B cell (primary cell): ENCODE measurements at regions not wholly inside any gene's neighbourhood (a gene's known extent, or its start where the extent isn't known, plus 50 kb on each side); places are given as distances from the start of the nearest gene placed in this dataset.

Source experiments
- ATAC-seq: fragments of 200-7000 bp; cut with Tn5 transposase; one replicate; pipeline ENCODE4 v1.10.0; 2021; ENCODE audit warnings: low read depth, mild to moderate bottlenecking, moderate number of reproducible peaks, moderate library complexity
- CTCF ChIA-PET: fragments of 350-600 bp; sonication (Branson Sonifier 250); formaldehyde crosslinking; loops from one replicate; lab custom pipeline; 2021; ENCODE audit warnings: antibody characterized with exemption, inconsistent platforms; lab: Charles Lee
- POLR2A ChIA-PET: fragments of 350-600 bp; sonication (Branson Sonifier 250); formaldehyde crosslinking; loops from one replicate; lab custom pipeline; 2021; ENCODE audit warnings: antibody characterized with exemption; lab: Charles Lee
- DNase-seq: peaks from one replicate; pipeline ENCODE4 v3.0.0; 2013
- H2AFZ ChIP-seq: 2 replicates; pipeline ENCODE4 v1.6.1; 2012; ENCODE audit warnings: mild to moderate bottlenecking, low read depth, low read length; ENCODE audit not compliant: insufficient read depth, poor library complexity, severe bottlenecking
- H3K27ac ChIP-seq, 2 donors: 1 replicate in 1 of 2; 2 replicates in 1 of 2; pipeline ENCODE4 v1.5.1; 2012 to 2013; ENCODE audit warnings: low read length in 2 of 2, mild to moderate bottlenecking in 2 of 2, moderate library complexity in 1 of 2
- H3K27me3 ChIP-seq, 4 experiments: fragments of 200-600 bp in 1 of 4; sonication (generic) in 1 of 4; replicated peaks in 1 of 4; 1 replicate in 2 of 4; 2 replicates in 2 of 4; pipeline versions ENCODE4 v1.6.1 to v1.7.0; 2013 to 2016; ENCODE audit warnings: low read length in 3 of 4, mild to moderate bottlenecking in 2 of 4, mixed read lengths in 1 of 4, moderate library complexity in 1 of 4; ENCODE audit not compliant: insufficient read depth in 4 of 4, control insufficient read depth in 3 of 4; ENCODE audit errors: control extremely low read depth in 1 of 4
- H3K36me3 ChIP-seq, 2 experiments: replicated peaks in 1 of 2; 1 replicate in 1 of 2; 2 replicates in 1 of 2; pipeline versions ENCODE4 v1.6.1 to v1.7.1; 2013; ENCODE audit warnings: low read length in 1 of 2; ENCODE audit not compliant: insufficient read depth in 2 of 2, control insufficient read depth in 1 of 2; ENCODE audit errors: control extremely low read depth in 1 of 2, extremely low read depth in 1 of 2
- H3K4me1 ChIP-seq, 2 donors: fragments of 200-600 bp in 1 of 2; sonication (generic) in 1 of 2; 1 replicate in 1 of 2; 2 replicates in 1 of 2; pipeline versions ENCODE4 v1.5.1 to v1.6.1; 2013 to 2017; ENCODE audit warnings: low read length in 2 of 2; ENCODE audit not compliant: control insufficient read depth in 2 of 2, insufficient read depth in 2 of 2
- H3K4me2 ChIP-seq: replicated peaks from 2 replicates; pipeline ENCODE3; 2012; ENCODE audit warnings: mild to moderate bottlenecking, low read depth, low read length; ENCODE audit not compliant: poor library complexity, severe bottlenecking
- H3K4me3 ChIP-seq, 5 experiments: fragments of 200-600 bp in 1 of 5; sonication (generic) in 1 of 5; 1 replicate in 3 of 5; 2 replicates in 2 of 5; pipeline versions ENCODE4 v1.5.1 to v1.7.0; 2011 to 2016; ENCODE audit warnings: low read length in 4 of 5, mild to moderate bottlenecking in 4 of 5, low read depth in 2 of 5, control low read depth in 1 of 5, moderate library complexity in 1 of 5; ENCODE audit not compliant: insufficient read depth in 1 of 5; ENCODE audit errors: control extremely low read depth in 1 of 5, extremely low read depth in 1 of 5
- H3K79me2 ChIP-seq: fragments of 200-600 bp; sonication (generic); one replicate; pipeline ENCODE4 v1.6.0; 2016; ENCODE audit warnings: low read length; ENCODE audit not compliant: control insufficient read depth, insufficient read depth
- H3K9ac ChIP-seq: fragments of 200-600 bp; sonication (generic); 2 replicates; pipeline ENCODE4 v1.6.1; 2017; ENCODE audit warnings: mild to moderate bottlenecking, low read length, moderate library complexity
- H3K9me3 ChIP-seq, 3 donors: one replicate each; pipeline versions ENCODE4 v1.6.1 to v1.7.1; 2013; ENCODE audit warnings: low read length in 2 of 3; ENCODE audit not compliant: control insufficient read depth in 2 of 3, insufficient read depth in 1 of 3; ENCODE audit errors: control extremely low read depth in 1 of 3
- H4K20me1 ChIP-seq: 2 replicates; pipeline ENCODE4 v1.6.0; 2012; ENCODE audit warnings: mild to moderate bottlenecking, low read length; ENCODE audit not compliant: insufficient read depth, control insufficient read depth, poor library complexity, severe bottlenecking
- H3K27ac Mint-ChIP-seq: one replicate; pipeline ENCODE4 v1.8.0; 2021; ENCODE audit warnings: mixed read lengths
- H3K27me3 Mint-ChIP-seq: one replicate; pipeline ENCODE4 v1.8.0; 2021; ENCODE audit warnings: mixed read lengths
- H3K4me1 Mint-ChIP-seq: one replicate; pipeline ENCODE4 v1.8.0; 2021; ENCODE audit warnings: mixed read lengths
- H3K4me3 Mint-ChIP-seq: one replicate; pipeline ENCODE4 v1.8.0; 2021; ENCODE audit warnings: mixed read lengths
- H3K9me3 Mint-ChIP-seq: one replicate; pipeline ENCODE4 v1.8.0; 2022; ENCODE audit warnings: mixed read lengths; ENCODE audit not compliant: insufficient read depth
- EZH2 ChIP-seq: IDR thresholded peaks from 2 replicates; pipeline ENCODE4 v1.6.1; 2012; ENCODE audit warnings: borderline replicate concordance, low read depth, mild to moderate bottlenecking, moderate library complexity, low read length; ENCODE audit not compliant: insufficient read depth, poor library complexity, severe bottlenecking
- WGBS: methylation state at CpG from one replicate; pipeline ENCODE4 v1.1.5; 2013; ENCODE audit warnings: missing lambda C conversion rate; ENCODE audit not compliant: insufficient coverage; 5-methylcytosine and 5-hydroxymethylcytosine counted together
- intact Hi-C: fragments of 100-400 bp; cut with micrococcal nuclease; formaldehyde crosslinking; loops from one replicate; pipeline ENCODE4 v1.10.0; 2022
- TF ChIP-seq, protein P1 (sequence below): fragments of 200-600 bp; IDR thresholded peaks from one replicate; pipeline ENCODE4 v1.8.0; 2022; ENCODE audit warnings: antibody characterized with exemption, mild to moderate bottlenecking

DNA sequence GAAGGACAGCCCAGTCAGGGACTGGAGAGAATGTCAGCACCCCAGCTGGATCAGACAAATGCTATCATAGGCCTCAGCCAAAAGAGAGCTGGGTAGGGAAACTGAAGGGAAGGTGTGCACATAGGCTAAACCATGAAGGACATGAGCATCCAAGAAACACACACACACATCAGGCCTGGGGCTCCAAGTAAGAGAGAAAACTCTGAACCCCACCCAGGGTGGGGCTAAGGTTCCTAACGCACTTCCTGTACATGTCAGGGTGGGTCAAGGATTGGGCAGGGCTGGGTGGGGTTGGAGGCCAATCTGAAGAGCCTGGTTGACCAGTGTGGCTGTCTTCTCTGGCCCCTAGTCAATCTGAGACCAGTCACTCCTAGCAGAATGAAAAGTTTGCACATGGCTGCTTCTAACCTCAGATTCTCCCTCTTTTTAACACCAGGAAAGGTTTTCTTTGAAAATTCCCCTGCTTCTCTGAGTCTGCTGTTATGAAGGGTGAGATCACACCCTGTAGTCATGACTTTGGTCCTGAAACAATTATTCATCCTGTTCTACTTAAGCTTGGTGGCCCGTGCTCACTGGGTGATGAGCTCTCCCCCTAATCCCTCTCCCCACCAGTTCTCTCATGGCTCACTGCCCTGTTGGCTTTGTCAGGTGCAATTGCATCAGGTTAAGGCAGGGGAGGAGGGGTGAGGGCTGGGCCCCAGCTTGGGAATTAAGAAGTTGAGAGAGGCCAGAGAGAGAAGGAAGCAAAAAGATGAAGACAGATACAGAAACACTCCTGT, 88.4 kb downstream of the MAFB start:
- no peak overlapping the region for H3K4me2 ChIP-seq
- no peak overlapping the region for H3K4me3 ChIP-seq
- no peak for TF ChIP-seq EZH2
- TF ChIP-seq, protein P1, sequence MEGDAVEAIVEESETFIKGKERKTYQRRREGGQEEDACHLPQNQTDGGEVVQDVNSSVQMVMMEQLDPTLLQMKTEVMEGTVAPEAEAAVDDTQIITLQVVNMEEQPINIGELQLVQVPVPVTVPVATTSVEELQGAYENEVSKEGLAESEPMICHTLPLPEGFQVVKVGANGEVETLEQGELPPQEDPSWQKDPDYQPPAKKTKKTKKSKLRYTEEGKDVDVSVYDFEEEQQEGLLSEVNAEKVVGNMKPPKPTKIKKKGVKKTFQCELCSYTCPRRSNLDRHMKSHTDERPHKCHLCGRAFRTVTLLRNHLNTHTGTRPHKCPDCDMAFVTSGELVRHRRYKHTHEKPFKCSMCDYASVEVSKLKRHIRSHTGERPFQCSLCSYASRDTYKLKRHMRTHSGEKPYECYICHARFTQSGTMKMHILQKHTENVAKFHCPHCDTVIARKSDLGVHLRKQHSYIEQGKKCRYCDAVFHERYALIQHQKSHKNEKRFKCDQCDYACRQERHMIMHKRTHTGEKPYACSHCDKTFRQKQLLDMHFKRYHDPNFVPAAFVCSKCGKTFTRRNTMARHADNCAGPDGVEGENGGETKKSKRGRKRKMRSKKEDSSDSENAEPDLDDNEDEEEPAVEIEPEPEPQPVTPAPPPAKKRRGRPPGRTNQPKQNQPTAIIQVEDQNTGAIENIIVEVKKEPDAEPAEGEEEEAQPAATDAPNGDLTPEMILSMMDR: no peak
- Mint-ChIP-seq H3K27me3 (peaks cover 17% of the 10 kb centered on the region), H3K4me1 (no peaks in the 10 kb centered on the region), H3K27ac (no peak overlapping the region), H3K9me3 (peaks cover 6% of the 10 kb centered on the region), H3K4me3 (no peak overlapping the region)
- H3K79me2 ChIP-seq: no peaks in the 10 kb centered on the region
- H3K9me3 ChIP-seq: peaks cover 0 to 6% (median 2%) of the 10 kb centered on the region in 3 donors
- ChIA-PET POLR2A (no interaction called here), CTCF (no interaction called here)
- H3K9ac ChIP-seq: no peak overlapping the region
- intact Hi-C loops: no loop called here
- WGBS: 80% methylated on average over 1 of the region's 2 CpGs
- ATAC-seq (no peak), DNase-seq (no peak)
- H4K20me1 ChIP-seq: no peaks in the 10 kb centered on the region
- no peak overlapping the region for H2AFZ ChIP-seq
- H3K4me1 ChIP-seq: no peaks in the 10 kb centered on the region
- no peaks in the 10 kb centered on the region for H3K36me3 ChIP-seq
- peaks cover 0 to 3% (median 0%) of the 10 kb centered on the region in 4 experiments for H3K27me3 ChIP-seq
- H3K27ac ChIP-seq: no peak overlapping the region

- TF ChIP-seq EZH2: no peak
- TF ChIP-seq, protein P1: no peak
- Mint-ChIP-seq H3K27ac (no peak overlapping the region), H3K27me3 (peaks cover 19% of the 10 kb centered on the region), H3K4me1 (no peaks in the 10 kb centered on the region), H3K4me3 (no peak overlapping the region), H3K9me3 (peaks cover 6% of the 10 kb centered on the region)
- POLR2A ChIA-PET: no interaction called here
- Histone ChIP-seq H3K79me2 (no peaks in the 10 kb centered on the region), H2AFZ (no peak overlapping the region), H3K9ac (no peak overlapping the region), H3K9me3 (peaks cover 0 to 6% (median 2%) of the 10 kb centered on the region in 3 donors), H3K27me3 (peaks cover 0 to 3% (median 0%) of the 10 kb centered on the region in 4 experiments), H3K27ac (no peak overlapping the region), H3K4me2 (no peak overlapping the region), H3K4me1 (no peaks in the 10 kb centered on the region), H3K4me3 (no peak overlapping the region), H3K36me3 (no peaks in the 10 kb centered on the region), H4K20me1 (no peaks in the 10 kb centered on the region)
- intact Hi-C loops: no loop called here
- CTCF ChIA-PET: no interaction called here
- ATAC-seq (no peak), DNase-seq (no peak)
- no CpG with 5 or more reads among the region's 3 CpGs for WGBS
Measured at GRCh38 chr20:40599987-40600386, 89.0 kb downstream of the MAFB start.
